SK-N-SH (cell line): ENCODE measurements at regions not wholly inside any gene's neighbourhood (a gene's known extent, or its start where the extent isn't known, plus 50 kb on each side); places are given as distances from the start of the nearest gene placed in this dataset.

Experiments
- CTCF ChIA-PET: fragments of 300-600, 350-600 bp; formaldehyde crosslinking; extraction: SDS; loops from one replicate; lab custom pipeline; 2021; lab: Yijun Ruan, JAX
- POLR2A ChIA-PET: fragments of 350-600 bp; sonication (Branson Sonifier 250); formaldehyde crosslinking; extraction: SDS; loops from one replicate; lab custom pipeline; 2020; ENCODE audit warnings: antibody characterized with exemption, inconsistent platforms; lab: Yijun Ruan, JAX
- DNase-seq: peaks from one replicate; pipeline ENCODE4 v3.0.0; 2012
- H2AFZ ChIP-seq: fragments of 200-600 bp; sonication (generic); 2 replicates; pipeline ENCODE4 v1.8.1; 2016; ENCODE audit warnings: antibody characterized with exemption, mild to moderate bottlenecking, low read depth
- H3F3A ChIP-seq: fragments of 200-600 bp; sonication (generic); replicated peaks from 2 replicates; pipeline ENCODE3; 2016; ENCODE audit warnings: antibody characterized with exemption, mild to moderate bottlenecking; ENCODE audit not compliant: insufficient read depth
- H3K27ac ChIP-seq, 2 experiments: fragments of 200-500 bp in 1 of 2; fragments of 200-600 bp in 1 of 2; sonication (Bioruptor generic) in 1 of 2; sonication (generic), shearing (Covaris generic) in 1 of 2; 2 replicates each; pipeline versions ENCODE4 v1.5.1 to v1.6.1; 2014 to 2016; ENCODE audit warnings: low read depth in 2 of 2, inconsistent platforms in 1 of 2, low read length in 1 of 2, mild to moderate bottlenecking in 1 of 2, mixed read lengths in 1 of 2
- H3K27me3 ChIP-seq: fragments of 200-600 bp; sonication (generic), shearing (Covaris generic); 2 replicates; pipeline ENCODE4 v1.6.1; 2016; ENCODE audit warnings: mixed run types; ENCODE audit not compliant: insufficient read depth
- H3K36me3 ChIP-seq, 2 experiments: fragments of 200-500 bp in 1 of 2; fragments of 200-600 bp in 1 of 2; sonication (Bioruptor generic) in 1 of 2; sonication (generic) in 1 of 2; replicated peaks in 1 of 2; 2 replicates each; pipeline versions ENCODE3 to v1.5.1; 2014 to 2016; ENCODE audit warnings: low read length in 1 of 2, mild to moderate bottlenecking in 1 of 2; ENCODE audit not compliant: insufficient read depth in 2 of 2, control insufficient read depth in 1 of 2
- H3K4me1 ChIP-seq, 2 experiments: fragments of 200-500 bp in 1 of 2; fragments of 200-600 bp in 1 of 2; sonication (Bioruptor generic) in 1 of 2; sonication (generic), shearing (Covaris generic) in 1 of 2; 2 replicates each; pipeline versions ENCODE4 v1.5.1 to v1.6.1; 2014 to 2016; ENCODE audit warnings: low read depth in 1 of 2, low read length in 1 of 2, mixed run types in 1 of 2; ENCODE audit not compliant: insufficient read depth in 2 of 2, control insufficient read depth in 1 of 2
- H3K4me2 ChIP-seq: fragments of 200-600 bp; sonication (generic), shearing (Covaris generic); 2 replicates; pipeline ENCODE4 v1.6.1; 2017; ENCODE audit warnings: mixed run types
- H3K4me3 ChIP-seq, 2 experiments: fragments of 200-500 bp in 1 of 2; fragments of 200-600 bp in 1 of 2; sonication (Bioruptor generic) in 1 of 2; sonication (generic), shearing (Covaris generic) in 1 of 2; 2 replicates each; pipeline versions ENCODE4 v1.5.1 to v1.8.1; 2014 to 2016; ENCODE audit warnings: low read depth in 2 of 2, inconsistent platforms in 1 of 2, low read length in 1 of 2, mild to moderate bottlenecking in 1 of 2, mixed read lengths in 1 of 2, moderate library complexity in 1 of 2
- H3K79me2 ChIP-seq: fragments of 200-600 bp; sonication (generic); 2 replicates; pipeline ENCODE4 v1.8.1; 2017; ENCODE audit warnings: mild to moderate bottlenecking; ENCODE audit not compliant: insufficient read depth
- H3K9ac ChIP-seq: fragments of 200-600 bp; sonication (generic); 2 replicates; pipeline ENCODE4 v1.6.1; 2017; ENCODE audit warnings: mixed run types
- H3K9me2 ChIP-seq: fragments of 200-600 bp; sonication (generic); 2 replicates; pipeline ENCODE4 v1.6.1; 2017; ENCODE audit warnings: mixed run types
- H3K9me3 ChIP-seq: fragments of 200-600 bp; sonication (generic); 2 replicates; pipeline ENCODE4 v1.6.1; 2017; ENCODE audit warnings: mixed run types, mild to moderate bottlenecking, moderate library complexity
- H4K20me1 ChIP-seq: fragments of 200-600 bp; sonication (generic); 2 replicates; pipeline ENCODE4 v1.6.1; 2017; ENCODE audit warnings: mild to moderate bottlenecking, mixed run types; ENCODE audit not compliant: insufficient read depth
- CTCF ChIP-seq: fragments of 200-600 bp; sonication (generic); IDR thresholded peaks from 2 replicates; pipeline ENCODE4 v1.6.1; 2017; ENCODE audit warnings: antibody characterized with exemption, mild to moderate bottlenecking, moderate library complexity
- GABPA ChIP-seq: IDR thresholded peaks from 2 replicates; pipeline ENCODE4 v1.4.0; 2012; ENCODE audit warnings: low read depth, mild to moderate bottlenecking
- IRF3 ChIP-seq: fragments of 150-350 bp; IDR thresholded peaks from 2 replicates; pipeline ENCODE4 v1.6.1; 2016; ENCODE audit warnings: mild to moderate bottlenecking, low read depth, low read length
- JUND ChIP-seq: IDR thresholded peaks from 2 replicates; pipeline ENCODE4 v1.4.0; 2012
- MAX ChIP-seq: IDR thresholded peaks from 2 replicates; pipeline ENCODE4 v1.4.0; 2012; ENCODE audit warnings: low read depth
- MXI1 ChIP-seq: IDR thresholded peaks from 2 replicates; pipeline ENCODE4 v1.6.1; 2012; ENCODE audit warnings: mild to moderate bottlenecking, low read depth, low read length, improper control_type of control experiment
- NFIC ChIP-seq: IDR thresholded peaks from 2 replicates; pipeline ENCODE4 v1.4.0; 2012; ENCODE audit warnings: borderline replicate concordance
- NRF1 ChIP-seq: IDR thresholded peaks from 2 replicates; pipeline ENCODE4 v1.6.1; 2012; ENCODE audit warnings: low read depth, mild to moderate bottlenecking, low read length
- PBX3 ChIP-seq: IDR thresholded peaks from 2 replicates; pipeline ENCODE4; 2012
- POLR2AphosphoS5 ChIP-seq: IDR thresholded peaks from 2 replicates; pipeline ENCODE4 v1.6.1; 2012; ENCODE audit warnings: low read depth, low read length
- RCOR1 ChIP-seq: fragments of 150-350 bp; IDR thresholded peaks from 2 replicates; pipeline ENCODE4 v1.6.1; 2017; ENCODE audit warnings: antibody characterized with exemption, low read length
- RFX5 ChIP-seq: IDR thresholded peaks from 2 replicates; pipeline ENCODE4 v1.6.1; 2012; ENCODE audit warnings: mild to moderate bottlenecking, improper control_type of control experiment, low read length
- RXRA ChIP-seq: IDR thresholded peaks from 2 replicates; pipeline ENCODE4 v1.4.0; 2012; ENCODE audit warnings: low read depth, mild to moderate bottlenecking, borderline replicate concordance
- YY1 ChIP-seq: IDR thresholded peaks from 2 replicates; pipeline ENCODE4 v1.4.0; 2012; ENCODE audit warnings: low read depth, mild to moderate bottlenecking
- WGBS: methylation state at CpG from one replicate; pipeline ENCODE4 v1.1.6; 2017; ENCODE audit warnings: low lambda C conversion rate; 5-methylcytosine and 5-hydroxymethylcytosine counted together

GRCh38 chr22:19615001-19615461 is 90.8 kb upstream of the CLDN5 start:
- TF ChIP-seq MXI1 (no peak), IRF3 (no peak), MAX (no peak), NFIC (no peak), GABPA (no peak), RFX5 (no peak), NRF1 (no peak), CTCF (no peak), JUND (no peak)
- Histone ChIP-seq H3K27me3 (0 out of 2 replicates have a peak, but pooled peaks cover 12% of the 10 kb centered on the region), H3F3A (no peaks in the 10 kb centered on the region), H3K9me2 (no peaks in the 10 kb centered on the region), H3K4me2 (no peak overlapping the region), H3K79me2 (no peaks in the 10 kb centered on the region), H2AFZ (no peak overlapping the region), H3K36me3 (no peaks in the 10 kb centered on the region), H4K20me1 (no peaks in the 10 kb centered on the region), H3K9me3 (no peaks in the 10 kb centered on the region), H3K4me1 (no peaks in the 10 kb centered on the region), H3K27ac (no peak overlapping the region), H3K4me3 (no peak overlapping the region), H3K9ac (no peak overlapping the region)
- POLR2A ChIA-PET, result no interaction called here
- DNase-seq, result no peak
- CTCF ChIA-PET, result no interaction called here
- WGBS, result 61% methylated on average over 12 of the region's 13 CpGs

- ChIA-PET CTCF (no interaction called here), POLR2A (no interaction called here)
- H4K20me1 ChIP-seq, result no peaks in the 10 kb centered on the region
- DNase-seq, result no peak
- 59% methylated on average over 9 of the region's 9 CpGs for WGBS
- H3K4me1 ChIP-seq, result no peaks in the 10 kb centered on the region
- H3K4me2 ChIP-seq, result no peak overlapping the region
- TF ChIP-seq RXRA (no peak), PBX3 (no peak), RCOR1 (no peak), POLR2AphosphoS5 (no peak), YY1 (no peak)
- no peak overlapping the region for H3K9ac ChIP-seq
- H3F3A ChIP-seq, result no peaks in the 10 kb centered on the region
- 0 out of 2 replicates have a peak, but pooled peaks cover 4% of the 10 kb centered on the region for H3K27me3 ChIP-seq
- no peak overlapping the region for H2AFZ ChIP-seq
- H3K9me3 ChIP-seq, result no peaks in the 10 kb centered on the region
- no peak overlapping the region for H3K4me3 ChIP-seq
- H3K79me2 ChIP-seq, result no peaks in the 10 kb centered on the region
- no peak overlapping the region for H3K27ac ChIP-seq
- H3K9me2 ChIP-seq, result no peaks in the 10 kb centered on the region
- H3K36me3 ChIP-seq, result no peaks in the 10 kb centered on the region
Measured at GRCh38 chr22:19615867-19616581, 91.8 kb upstream of the CLDN5 start.
